Fibroblast of lung (primary cell): ENCODE measurements at regions not wholly inside any gene's neighbourhood (a gene's known extent, or its start where the extent isn't known, plus 50 kb on each side); places are given as distances from the start of the nearest gene placed in this dataset.

Experiments used
- CTCF ChIP-seq, 2 donors: IDR thresholded peaks in 1 of 2; conservative IDR thresholded peaks in 1 of 2; 1 replicate in 1 of 2; 2 replicates in 1 of 2; pipeline ENCODE4 v1.5.1; 2011 to 2012; ENCODE audit warnings: low read length in 2 of 2, control low read depth in 1 of 2, inconsistent platforms in 1 of 2, low read depth in 1 of 2, mild to moderate bottlenecking in 1 of 2
- EZH2 ChIP-seq: IDR thresholded peaks from 2 replicates; pipeline ENCODE4 v1.5.1; 2012; ENCODE audit warnings: low read length, control low read depth, mild to moderate bottlenecking; ENCODE audit errors: missing control alignments

- TF ChIP-seq CTCF (conservative IDR thresholded peaks at IDR 0.05 in 1 of 2, IDR thresholded peaks at IDR 0.05 in 1 of 2; ENCODE audit: low read depth in 1 of 2, low read length in 2 of 2) (no peak), EZH2 (no peak)
Measured at GRCh38 chr5:57903458-57903857, 420.8 kb upstream of the ACTBL2 start.
